Hematopoietic multipotent progenitor cell treated with erythropoietin and hydrocortisone succinate and interleukin-3 and kit ligand, for 4 days (in vitro differentiated cells): ENCODE measurements at regions not wholly inside any gene's neighbourhood (a gene's known extent, or its start where the extent isn't known, plus 50 kb on each side); places are given as distances from the start of the nearest gene placed in this dataset.
"Not testable (repeated sequence)": the region's sequence is repeated elsewhere in the genome, so short reads cannot be mapped to it uniquely, and the experiment has no call there.

Experiments
- DNase-seq: peaks from one replicate; pipeline ENCODE4 v3.0.0-alpha.2; 2015

DNA sequence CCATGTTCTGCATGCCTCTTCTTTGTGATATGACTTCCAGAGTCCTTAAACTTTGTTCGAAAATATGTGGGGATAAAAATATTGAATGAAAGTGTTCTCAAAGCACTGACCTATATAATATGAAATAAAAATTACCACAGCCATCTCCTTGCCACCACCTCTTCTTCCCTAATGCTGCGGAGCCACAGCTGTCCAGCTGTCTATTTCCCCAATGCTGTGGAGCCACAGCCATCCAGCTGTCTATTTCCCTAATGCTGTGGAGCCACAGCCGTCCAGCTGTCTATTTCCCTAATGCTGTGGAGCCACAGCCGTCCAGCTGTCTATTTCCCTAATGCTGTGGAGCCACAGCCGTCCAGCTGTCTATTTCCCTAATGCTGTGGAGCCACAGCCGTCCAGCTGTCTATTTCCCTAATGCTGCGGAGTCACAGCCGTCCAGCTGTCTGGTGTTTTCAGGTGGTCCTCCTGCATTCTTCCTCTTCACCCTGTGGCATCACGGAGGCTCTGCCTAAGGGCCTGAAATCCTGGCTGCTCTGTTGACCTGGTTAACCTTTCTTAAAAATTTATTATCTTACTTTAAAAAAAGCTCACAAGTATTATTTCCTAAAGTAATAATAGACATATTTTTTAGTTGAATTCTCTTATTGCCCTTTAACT lies 266.1 kb upstream of the MEX3C start:
- no peak for DNase-seq

DNA sequence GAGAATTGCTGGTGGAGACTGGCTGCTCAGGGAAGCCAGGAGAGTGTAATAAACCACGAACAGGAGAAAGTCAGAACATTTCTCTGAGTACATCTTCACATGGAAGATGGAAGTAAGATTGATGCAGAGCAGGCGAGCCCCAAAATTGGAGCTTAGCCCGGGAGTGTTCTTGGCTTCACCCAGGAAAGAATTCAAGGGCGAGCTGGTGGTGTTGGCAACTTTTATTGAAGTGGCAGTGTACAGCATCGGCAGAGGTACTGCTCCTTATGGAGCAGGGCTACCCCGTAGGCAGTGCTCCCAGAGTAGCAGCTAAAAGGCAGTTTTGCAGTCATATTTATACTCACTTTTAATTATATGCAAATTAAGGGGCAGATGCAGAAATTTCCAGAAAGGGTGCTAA lies 281.4 kb upstream of the MEX3C start:
- DNase-seq = no peak

- DNase-seq = no peak
Measured at GRCh38 chr18:51479736-51480135, 282.3 kb upstream of the MEX3C start.

DNA sequence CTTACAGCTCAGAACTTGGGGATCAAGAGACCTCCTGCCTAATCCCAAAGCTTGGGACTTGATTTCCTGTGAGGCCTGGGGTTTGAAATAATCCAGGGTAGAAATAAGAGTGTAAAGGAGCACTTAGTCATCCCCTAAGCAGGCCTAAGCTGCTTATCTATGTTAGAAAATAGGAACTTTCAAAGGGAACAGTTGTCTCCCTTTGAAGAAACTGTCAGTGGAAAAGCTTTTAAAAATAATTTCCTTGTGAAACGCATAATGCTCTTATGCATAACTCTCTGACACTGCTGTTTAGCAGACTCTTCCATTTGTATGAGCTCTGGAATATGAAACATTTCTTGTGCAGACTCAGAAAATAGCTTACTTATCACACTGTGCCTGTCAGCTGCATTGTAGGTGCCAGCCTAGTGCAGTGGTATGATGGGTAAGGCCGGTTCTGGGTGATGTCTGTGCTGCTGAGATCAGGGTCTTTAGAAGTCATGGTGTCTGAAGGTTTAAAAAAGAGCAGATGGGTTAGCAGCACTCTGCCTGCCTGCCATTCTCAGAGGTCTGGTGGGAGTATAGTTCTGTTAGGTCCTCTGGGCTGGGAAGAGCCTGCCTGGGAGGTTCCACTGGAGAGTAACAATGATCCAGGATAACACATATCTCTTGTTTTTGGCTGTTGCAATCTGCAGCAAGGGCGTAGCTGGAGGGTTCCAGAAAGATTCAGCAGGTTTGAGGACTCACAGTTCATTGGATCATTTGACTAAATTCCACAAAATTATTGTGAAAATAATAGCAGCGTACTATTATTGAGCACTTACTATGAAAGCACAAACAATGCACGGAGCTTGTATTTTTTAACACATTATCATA lies 283.2 kb upstream of the MEX3C start:
- no peak for DNase-seq

DNA sequence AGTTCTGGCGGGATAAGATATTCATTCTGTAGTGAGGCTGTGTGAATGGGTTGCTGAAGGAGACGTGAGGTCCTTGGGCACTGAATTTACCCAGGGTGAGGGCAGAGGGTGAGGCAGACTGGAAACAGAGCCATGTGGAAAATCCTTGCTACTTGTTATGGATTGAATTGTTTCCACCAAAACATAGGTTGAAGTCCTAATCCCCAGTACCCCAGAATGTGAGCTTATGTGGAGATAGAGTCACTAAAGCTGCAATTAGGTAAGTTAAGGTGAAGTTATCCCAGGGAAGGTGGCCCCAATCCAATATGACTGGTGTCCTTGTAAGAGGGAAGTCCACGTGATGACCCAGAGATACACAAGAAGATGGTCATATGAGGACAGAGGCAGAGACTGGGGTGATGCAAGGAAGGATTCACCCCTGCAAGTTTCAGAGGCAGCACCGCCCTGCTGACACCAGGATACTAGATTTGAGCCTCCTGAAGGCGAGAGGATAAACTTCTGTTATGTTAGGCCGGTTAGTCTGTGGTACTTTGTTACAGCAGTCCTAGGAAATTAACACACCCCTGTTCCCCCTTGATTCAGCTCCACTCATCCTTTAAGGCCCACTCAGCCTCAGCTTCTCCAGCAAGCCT lies 289.4 kb upstream of the MEX3C start:
- no peak for DNase-seq

DNA sequence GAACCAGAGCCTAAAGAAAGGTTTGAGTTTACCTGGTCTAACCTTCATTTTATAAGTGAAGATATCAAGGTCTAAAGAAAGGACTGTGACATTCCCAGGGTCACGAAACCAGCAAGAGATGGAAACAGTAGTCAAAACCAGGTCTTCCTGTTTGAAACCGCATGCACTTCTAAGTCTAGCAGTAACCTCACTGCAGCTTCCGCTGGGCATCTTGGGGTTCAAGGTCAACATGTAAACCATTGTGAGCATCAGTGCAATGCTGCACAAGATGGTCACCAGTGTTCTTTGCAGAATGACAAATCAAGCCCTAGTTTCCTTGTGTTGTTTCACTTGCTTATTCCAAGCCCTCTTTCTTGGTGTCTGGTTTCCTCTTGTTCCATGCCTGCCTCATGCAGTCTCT lies 292.9 kb upstream of the MEX3C start:
- DNase-seq = no peak

DNA sequence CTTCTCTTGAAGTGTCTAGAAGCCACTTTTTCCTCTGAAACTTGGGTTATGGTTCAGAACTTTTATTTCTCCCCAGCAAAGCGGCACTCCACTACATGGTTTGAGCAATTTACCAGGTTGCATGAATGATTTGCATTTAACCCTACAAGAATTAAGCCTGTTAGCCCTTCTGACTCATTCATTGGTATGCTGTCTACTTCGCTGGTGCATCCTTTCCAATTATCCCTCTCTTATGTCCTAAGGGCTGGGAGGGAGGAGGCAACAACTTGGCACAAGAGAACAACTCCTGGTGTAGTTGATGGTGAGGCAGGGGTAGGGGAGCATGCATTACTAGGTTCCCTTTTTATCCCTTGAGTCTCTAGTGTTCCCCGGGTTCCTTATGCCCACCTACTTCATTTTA lies 293.4 kb upstream of the MEX3C start:
- no peak for DNase-seq

- no peak for DNase-seq
Measured at GRCh38 chr18:51491678-51492372, 294.3 kb upstream of the MEX3C start.

- DNase-seq = no peak
Measured at GRCh38 chr18:51498085-51498855, 300.8 kb upstream of the MEX3C start.

DNA sequence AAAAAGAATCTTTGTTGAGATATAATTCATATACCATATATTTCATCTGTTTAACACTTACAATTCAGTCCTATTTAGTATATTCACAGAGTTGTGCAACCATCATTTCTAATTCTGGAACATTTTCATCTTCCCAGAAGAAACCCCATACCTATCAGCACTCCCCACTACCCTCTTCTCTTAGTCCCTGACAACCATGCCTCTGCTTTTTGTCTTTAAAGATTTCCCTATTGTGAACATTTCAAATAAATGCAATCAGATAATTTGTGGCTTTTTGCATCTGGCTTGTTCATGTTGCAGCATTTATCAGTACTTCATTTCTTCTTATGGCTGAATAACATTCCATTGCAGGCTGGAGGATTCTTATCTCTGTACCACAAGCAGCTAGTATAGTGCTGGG lies 305.9 kb upstream of the MEX3C start:
- peak; percentile 2 for DNase-seq

DNA sequence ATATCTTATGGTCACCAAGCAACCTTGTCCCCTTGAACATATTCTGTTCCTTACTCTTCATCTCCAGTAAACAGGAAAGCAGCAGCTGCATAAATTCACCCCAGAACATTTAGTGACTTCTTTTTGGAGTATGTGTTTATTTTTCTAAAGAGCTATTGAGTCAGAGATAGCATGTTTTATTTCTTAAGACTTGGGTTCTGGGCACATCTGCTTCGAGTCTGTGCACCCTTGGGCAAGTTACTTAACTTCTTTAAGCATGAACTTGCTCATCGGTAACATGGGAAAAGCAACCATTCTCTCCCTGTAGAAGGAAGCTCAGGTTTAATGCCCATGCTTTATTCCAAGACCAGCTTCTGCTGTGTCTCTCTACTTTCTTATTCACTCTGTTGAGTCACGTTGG lies 309.3 kb upstream of the MEX3C start:
- no peak for DNase-seq

DNA sequence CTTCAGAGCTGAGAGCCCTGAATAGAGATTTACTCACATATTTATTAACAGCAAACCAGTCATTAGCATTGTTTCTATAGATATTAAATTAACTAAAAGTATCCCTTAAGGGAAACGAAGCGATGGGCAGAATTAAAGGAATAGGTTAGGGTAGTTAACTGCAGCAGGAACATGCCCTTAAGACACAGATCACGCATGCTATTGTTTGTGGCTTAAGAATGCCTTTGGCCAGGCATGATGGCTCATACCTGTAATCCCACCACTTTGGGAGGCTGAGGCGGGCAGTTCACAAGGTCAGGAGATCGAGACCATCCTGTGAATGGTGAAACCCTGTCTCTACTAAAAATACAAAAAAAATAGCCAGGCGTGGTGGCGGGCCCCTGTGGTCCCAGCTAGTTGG lies 310.9 kb upstream of the MEX3C start:
- DNase-seq = not testable (repeated sequence)

DNA sequence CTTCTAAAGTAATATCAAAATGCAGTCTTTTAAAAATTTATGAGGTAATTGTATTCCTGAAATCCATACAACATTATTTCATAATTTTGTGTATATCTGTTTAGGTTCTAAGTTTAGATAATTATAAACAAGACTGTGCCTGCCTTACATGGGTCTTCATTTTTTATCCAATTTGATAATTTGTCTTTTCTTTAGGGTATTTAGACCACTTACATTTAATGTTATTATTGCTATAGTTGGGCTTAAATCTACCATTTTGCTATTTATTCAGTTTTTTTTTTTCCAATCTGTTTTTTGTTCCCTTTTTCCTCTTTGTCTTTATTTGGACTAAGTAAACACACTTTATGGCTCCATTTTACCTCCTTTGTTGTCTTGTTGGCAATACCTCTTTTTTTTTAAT lies 312.5 kb upstream of the MEX3C start:
- no peak for DNase-seq

DNA sequence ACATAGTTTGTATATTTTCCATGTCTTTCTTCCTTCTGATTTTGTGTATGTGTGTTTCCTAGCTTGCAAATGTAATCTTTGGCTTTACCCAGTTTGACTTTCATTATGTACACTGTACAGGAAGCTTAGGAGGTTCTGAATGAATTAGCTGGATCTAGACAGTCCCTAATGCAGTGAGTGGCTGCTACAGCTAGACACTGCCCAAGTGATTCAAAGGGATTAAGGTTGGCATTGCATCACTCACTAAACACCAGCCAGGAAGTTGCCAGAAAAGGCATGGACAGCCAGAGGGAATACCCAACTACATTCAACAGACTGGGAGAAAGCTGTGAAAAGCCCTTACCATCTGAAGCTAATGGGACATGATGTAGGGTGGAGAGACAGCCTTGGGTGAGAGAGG lies 316.0 kb upstream of the MEX3C start:
- DNase-seq = no peak

DNA sequence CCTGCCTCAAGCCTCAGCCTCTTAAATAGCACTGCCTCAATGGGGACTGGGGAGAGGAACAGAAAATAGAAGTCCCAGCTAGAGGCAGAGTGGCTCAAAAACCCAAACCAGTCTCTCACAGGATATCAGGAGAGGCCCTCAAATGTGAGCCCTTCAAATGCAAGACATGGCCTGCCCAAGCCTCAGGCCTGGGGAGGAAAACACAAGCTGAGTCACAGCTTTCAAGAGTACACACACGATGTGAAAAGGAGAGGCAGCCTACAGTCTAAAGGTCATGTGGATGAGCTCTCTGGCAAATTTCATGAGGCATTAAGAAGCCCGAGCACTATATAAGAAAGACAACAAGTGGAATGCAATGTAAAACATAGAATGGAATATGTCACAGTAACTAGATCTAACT lies 316.6 kb upstream of the MEX3C start:
- DNase-seq = no peak

DNA sequence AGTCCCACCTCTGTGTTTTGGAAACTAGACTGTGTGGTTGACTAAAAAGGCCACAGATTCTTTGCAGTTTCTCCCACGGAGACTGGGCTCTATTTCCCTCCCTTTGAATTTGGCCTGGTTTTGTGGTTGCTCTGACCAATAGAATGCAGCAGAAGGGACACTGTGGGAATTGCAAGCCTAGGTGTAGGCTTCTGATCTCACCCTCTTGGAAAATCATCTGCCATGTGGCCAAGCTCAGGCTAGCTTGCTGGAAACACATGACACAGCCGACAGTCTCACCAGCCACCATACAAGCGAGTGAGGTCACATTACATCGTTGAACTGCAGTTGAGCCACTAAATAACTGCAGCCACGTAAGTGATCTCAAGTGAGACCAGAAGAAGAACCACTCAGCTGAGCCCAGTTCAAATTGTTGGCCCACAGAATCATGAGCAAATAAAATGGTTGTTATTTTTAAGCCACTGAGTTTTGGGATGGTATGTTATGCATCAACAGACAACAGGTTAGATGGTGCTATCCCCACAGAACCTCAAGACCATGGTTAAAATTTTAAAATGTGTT lies 319.1 kb upstream of the MEX3C start:
- DNase-seq = no peak

GRCh38 chr18:51519571-51519970 lies 322.1 kb upstream of the MEX3C start:
- no peak for DNase-seq

GRCh38 chr18:51520676-51521180 lies 323.2 kb upstream of the MEX3C start:
- DNase-seq = peak; percentile 7

DNA sequence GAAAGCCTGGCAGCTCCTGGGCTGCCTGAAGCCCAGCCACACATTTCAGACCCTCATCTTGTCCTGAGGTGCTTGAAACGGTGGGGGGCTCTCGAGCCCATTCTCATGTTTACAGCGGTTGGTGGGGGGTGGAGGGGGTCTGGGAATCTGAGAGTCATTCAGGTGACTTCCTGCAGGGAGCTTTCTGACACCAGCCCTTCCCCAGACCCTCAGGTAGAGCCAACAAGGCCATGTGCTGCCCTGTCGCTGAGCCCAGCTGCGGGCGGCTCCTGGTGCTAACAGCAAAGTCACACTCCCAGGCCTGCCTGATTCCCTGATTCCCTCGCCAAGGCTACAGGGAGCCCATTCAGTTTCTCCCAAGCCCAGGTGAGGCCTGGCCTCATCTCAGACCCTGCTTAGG lies 324.9 kb upstream of the MEX3C start:
- no peak for DNase-seq

- no peak for DNase-seq
Measured at GRCh38 chr18:51522821-51523220, 325.3 kb upstream of the MEX3C start.

DNA sequence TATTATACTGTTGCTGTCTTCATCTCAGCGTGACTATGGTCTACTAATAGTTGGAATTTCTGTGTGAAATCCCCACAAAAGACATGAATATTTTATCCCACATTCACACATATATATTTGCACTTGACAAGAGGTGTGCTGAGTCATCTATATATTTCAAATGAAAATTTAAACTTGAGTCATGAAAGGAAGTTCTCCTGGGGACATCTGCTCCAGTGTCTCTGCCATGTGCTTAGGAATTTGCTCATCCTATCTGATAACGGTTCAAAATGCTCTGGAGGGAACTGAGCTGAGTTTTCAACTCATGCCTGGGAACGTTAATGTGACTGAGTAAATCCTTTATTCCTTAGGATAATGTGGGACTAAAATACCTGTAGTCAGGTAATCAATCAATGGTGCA lies 326.2 kb upstream of the MEX3C start:
- no peak for DNase-seq
